CD4-positive, alpha-beta T cell treated with Interleukin-2 at 100 ng/mL for 4 hours (primary cell): ENCODE measurements at regions not wholly inside any gene's neighbourhood (a gene's known extent, or its start where the extent isn't known, plus 50 kb on each side); places are given as distances from the start of the nearest gene placed in this dataset.

Source experiments
- DNase-seq: peaks from one replicate; pipeline ENCODE4 v3.0.0-alpha.2; 2020; ENCODE audit warnings: low spot score

DNA sequence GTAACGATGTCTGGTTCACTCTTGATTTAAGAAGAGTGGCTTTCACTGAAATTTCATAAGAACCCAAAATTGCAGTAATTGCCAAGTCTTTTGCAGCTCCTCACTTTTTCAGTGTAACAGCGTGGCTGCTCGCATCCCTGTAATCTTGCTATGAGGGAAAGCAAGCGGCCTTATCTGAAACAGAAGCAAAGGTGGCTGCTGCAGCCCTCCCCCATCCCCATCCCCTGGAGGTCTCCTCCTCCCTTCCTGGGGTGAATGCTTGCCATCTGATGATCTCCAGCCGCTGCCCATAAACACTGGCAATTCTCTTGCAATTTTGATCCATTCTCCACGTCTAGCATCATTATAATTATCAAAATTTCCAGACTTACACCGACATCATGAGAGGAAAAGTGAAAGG, 182.5 kb upstream of the ASIC2 start:
- no peak for DNase-seq

DNA sequence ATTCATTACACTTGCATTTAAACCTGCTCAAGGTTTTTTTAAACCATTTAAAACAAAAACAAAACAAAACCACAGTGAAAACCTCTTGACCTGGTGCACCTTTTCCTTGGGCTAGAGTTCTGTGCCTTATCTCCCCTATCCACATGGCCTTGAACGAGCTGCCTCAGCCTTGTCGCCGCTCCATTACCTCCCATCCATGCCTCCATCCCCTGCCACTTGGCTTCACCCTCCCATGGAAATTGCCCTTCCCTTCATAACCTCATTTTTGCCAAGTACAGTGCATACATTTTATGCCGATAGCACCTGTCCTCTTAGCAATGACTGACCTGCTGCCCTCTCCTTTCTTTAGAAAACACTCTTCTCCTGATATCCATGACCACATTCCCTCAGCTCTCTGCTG, 188.6 kb upstream of the ASIC2 start:
- DNase-seq = no peak

DNA sequence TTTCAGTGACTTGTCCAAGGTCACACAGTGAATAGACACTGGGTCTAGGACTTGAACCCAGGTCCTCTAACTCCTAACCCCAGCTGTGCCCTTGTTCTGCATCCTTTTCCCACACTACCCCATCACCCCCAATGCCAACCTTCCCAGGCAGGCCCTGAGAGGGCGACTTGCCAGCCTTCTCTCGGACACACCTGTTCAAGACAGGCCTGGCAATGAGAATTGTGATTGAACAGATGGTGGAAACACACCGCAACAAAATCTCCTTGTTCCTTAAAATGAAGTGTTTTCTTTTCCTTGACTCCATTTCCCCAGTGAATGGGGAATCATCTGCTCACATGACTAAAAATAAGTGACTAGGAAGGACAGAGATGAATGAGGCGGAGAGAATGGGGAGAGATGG, 189.5 kb upstream of the ASIC2 start:
- no peak for DNase-seq

DNA sequence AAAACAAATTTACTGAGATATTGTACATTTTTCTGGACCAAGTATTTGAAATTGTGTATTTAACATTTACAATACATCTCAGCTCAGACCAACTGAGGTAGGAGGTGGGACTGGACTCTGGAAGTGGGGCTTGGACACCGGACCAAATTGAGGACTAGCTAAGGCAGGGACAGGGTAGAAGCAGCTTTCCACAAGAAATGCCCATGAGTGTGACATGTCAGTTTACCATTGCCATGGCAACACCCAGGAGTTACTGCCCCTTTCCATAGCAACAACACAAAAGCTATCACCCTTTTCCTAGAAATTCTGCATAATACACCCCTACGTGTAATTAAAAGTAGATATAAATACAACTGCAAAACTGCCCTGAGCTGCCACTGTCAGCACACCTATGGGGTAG, 191.5 kb upstream of the ASIC2 start:
- no peak for DNase-seq

DNA sequence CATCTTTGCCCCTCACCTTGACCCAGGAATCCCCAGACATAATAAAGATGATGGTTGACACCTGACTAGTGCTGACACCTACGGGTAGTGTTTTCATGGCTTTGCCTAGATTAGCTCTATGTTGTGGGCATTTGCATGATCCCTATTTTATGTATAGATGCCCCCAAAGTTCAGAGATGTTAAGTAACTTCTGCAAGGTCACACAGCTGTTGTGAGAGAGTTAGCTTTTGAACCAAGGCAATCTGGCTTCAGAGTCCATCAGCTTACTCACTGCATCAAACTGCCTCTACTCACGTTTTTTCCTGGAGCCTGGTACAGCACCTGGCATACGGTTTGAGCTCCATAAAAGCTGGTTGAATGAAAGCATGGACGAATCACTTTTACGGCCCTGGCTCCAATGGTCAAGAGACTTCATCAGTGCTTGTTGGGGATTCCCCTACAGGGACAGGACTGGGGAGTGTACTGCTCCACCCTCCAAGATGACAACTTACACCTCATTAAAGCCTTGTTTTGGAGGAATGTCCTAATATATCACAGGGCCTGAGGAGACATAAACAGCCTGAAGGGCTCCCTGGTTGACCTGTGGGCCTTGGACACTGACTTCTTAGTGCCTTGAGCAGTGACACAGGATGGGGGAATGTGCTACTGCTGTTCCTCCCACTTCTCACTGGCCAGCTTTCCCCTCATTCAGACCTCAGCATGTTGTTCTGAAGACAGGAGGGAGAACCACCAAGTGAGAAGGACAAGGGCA, 193.2 kb upstream of the ASIC2 start:
- DNase-seq = no peak

DNA sequence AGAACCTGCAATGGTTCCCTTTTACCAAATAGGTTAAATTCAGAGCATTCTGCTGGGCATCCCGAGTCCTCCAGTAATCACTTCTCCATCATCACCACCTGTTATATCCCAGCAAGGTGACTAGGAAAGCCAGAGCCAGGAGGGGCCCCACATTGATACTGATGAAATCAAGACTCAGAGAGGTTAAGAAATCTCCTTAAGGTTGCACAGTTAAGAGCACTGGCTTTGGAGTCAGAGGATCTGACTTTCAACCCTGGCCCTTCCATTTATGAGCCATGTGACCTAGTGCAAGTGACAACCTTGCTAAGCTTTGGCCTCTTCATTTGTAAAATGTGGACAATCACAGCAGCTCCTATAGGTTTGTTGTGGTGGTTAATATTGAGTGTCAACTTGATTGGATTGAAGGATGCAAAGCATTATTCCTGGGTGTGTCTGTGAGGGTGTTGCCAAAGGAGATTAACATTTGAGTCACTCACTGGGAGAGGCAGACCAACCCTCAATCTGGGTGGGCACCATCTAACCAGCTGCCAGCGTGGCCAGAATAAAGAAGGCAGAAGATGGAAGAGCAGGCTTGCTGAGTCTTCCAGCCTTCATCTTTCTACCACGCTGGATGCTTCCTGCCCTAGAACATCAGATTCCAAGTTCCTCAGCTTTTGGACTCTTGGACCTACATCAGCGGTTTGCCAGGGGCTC, 194.2 kb upstream of the ASIC2 start:
- DNase-seq = no peak

DNA sequence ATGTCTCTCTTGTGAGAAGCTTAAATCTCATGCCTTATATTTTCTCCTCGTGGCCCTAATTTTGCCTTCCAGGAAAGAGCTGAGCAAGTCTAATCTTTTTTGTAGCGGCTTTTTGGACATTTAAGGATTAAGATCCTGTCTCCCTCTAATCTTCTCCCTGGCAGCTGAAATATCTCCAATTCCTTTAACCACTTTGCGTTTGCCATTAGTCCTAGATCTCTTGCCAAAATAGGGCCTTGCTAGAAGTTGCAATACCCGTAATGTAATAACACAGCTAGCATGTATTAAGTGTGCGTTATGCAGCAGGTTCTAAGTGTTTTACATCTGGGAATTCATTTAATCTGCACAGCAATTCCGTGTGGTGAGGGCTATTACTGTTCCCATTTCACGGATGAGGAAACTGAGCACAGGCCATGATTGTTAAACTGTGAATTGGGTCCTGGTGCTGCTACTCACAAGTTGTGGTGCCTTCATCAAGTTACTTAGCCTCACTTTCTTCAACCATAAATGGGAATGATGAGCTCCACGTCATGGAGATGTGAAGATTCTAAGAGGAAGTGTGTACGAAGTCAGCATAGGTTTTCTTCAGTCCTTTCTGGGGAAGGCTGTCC, 198.9 kb upstream of the ASIC2 start:
- DNase-seq = no peak

DNA sequence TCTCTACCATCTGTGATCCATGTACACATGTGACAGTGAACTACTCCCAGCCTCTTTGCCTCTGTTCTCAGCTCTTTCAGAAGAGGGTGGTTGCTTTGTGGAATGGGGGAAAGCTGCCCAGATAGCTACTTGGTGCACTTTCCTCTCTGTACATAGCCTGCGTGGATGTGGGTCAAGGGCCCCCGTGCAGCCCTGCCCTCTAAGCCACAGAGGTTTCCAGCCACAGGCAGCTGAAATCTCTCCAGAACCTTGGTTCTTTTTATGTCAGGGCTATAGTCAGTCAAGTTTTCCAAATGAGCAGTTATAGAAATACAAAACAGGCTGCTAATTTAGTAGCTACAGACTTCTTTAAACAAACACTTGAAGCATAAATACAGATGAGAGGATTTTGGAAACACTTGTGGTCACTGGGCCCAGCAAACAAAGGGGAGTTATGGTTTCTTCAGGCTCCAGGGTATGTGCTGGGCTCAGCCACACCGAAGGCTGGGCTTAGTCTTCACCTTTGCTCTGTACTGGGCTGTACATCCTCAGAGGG, 199.7 kb upstream of the ASIC2 start:
- DNase-seq = no peak

DNA sequence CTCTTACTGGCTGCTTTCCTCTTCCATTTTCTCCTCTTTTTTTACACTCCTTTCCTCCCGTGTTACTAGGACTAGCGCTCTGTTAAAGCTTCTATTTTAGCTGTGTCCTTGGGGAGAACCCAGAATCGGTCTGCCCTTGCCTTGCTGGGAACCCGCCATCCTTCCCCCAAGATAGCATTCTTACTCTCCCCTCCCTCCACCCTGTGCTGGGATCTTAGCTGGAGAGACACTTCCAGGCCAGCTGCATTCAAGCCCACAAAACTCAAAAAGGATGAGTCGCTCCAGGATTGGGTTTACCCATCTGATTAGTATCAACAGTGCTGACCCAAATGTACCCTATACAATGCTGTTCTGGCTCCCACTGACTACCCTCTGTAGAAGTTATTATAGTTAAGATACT, 200.5 kb upstream of the ASIC2 start:
- DNase-seq = no peak

DNA sequence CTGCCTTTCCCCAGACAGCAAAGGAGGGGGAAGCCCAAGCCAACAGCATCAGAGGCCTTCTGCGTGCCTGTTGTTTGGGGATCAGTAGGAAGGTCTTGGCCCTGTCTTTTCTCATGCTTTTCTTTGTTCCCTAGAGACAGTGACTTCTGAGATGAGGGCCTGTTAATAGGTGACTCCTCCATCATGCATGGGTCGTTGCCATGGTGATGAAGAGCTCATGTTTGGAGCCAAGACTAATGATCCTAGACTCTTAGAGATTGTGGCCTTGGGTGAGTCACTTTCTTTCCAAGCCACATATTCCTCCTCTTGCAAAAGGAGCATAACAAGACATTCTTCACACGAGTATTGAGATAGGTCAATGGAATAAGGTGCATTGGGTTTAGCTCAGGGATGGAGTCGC, 201.1 kb upstream of the ASIC2 start:
- DNase-seq = no peak

DNA sequence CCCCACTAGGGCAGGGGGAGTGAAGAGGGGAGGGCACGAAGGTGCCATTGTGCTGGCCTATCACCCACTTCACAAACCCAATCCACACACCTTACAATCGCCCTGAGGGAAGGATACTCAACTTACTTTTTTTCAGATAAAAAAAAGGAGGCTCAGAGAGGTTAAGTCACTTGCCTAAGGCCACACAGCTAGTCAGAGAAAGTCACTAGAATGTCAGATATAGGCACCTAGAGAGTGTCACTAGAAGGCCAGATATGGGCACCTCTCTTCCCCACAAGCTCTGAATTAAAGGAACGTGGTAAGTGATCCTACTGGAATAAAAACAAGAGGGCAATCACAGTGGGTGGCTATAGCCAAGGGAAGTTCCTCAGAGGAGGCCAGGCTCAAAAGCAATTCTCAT, 204.5 kb upstream of the ASIC2 start:
- DNase-seq = no peak

DNA sequence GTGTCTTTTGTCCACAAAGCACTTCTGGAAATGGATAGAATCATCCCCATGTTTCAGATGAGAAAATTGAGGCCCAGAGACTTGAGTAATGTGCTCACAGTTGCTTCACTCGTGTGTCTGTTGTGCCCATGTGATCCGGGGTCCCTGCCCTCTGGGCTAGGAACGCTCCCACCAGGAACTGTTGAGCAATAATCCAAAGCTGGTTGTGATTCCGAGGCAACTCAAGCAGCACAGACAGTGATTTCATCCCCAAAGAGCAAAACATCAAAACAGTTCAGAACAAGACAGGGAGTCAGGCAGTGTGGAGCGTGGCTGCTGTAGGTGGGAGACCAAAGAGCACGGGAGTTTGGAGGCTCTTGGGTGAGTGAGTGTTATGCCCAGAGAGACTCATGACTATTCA, 205.0 kb upstream of the ASIC2 start:
- no peak for DNase-seq

DNA sequence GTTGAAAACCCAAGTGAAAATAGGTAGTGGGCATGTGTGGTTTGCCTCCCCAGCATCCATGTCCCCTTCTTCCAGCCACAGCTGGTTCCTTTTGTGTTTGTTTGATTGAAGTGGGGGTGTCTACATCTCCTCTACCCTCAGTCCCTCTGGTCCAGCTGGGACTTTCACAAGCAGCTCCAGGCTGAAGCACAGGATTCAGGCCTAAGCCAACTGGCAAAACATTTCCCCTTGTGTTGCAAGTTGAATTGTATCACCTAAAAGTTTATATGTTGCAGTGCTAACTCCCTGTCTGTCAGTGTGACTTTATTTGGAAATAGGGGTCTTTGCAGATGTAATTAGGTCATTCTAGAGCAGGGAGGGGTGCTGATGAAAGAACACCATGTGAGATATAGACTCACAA, 205.9 kb upstream of the ASIC2 start:
- DNase-seq = no peak

DNA sequence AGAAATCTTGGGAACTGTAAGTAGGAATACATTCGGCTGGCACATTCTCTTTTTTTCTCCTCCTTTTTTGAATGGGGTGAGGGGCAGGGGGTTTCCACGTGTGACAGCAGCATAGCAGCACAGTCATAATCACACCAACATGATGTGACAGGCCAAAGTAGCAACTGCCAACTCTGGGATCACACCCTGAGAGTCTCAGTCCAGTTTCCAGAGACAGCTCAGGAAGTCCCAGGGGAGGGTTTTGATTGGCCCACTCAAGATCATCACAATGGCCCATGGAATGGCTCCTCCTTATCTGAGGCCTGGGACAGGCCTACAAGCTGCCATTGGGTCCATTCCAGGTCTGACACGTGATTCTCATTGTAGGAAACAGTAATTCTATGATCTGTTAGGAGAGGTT, 207.1 kb upstream of the ASIC2 start:
- DNase-seq = no peak

DNA sequence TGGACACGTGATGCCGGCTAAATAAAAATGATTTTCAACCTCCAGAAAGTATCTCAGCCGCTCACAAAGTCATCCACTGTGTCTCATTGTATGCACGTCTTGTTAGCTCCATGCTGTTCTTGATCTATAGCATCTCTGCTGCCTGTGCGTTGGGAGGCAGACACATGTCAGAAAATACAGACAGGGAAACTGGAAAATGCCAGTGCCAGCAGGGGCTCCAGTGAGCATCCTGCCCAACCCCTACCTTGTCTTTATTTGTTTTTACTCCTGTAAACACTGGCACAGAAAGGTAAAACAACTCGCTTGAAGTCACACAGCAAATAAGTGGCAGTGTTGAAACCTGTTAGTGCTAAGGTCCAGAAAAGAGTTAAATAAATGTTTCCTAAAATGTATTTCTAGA, 208.1 kb upstream of the ASIC2 start:
- DNase-seq = no peak

DNA sequence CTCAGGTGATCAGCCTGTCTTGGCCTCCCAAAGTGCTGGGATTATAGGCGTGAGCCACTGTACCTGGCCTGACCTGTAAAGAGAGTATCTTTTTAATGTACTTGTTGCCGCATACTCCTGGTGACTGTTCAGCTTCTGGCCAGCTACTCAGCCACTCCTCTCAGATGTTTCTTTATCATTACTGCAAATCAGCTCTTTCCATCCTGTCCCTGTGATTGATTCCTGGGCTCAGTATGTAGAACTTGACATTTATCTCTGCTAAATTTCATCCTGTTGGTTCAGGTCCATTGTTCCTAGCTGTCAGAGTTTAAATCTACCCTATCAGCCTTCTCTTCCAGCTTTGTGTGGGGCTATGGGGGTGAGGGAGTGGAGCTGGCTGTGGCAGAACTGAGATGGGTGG, 211.5 kb upstream of the ASIC2 start:
- DNase-seq = no peak

DNA sequence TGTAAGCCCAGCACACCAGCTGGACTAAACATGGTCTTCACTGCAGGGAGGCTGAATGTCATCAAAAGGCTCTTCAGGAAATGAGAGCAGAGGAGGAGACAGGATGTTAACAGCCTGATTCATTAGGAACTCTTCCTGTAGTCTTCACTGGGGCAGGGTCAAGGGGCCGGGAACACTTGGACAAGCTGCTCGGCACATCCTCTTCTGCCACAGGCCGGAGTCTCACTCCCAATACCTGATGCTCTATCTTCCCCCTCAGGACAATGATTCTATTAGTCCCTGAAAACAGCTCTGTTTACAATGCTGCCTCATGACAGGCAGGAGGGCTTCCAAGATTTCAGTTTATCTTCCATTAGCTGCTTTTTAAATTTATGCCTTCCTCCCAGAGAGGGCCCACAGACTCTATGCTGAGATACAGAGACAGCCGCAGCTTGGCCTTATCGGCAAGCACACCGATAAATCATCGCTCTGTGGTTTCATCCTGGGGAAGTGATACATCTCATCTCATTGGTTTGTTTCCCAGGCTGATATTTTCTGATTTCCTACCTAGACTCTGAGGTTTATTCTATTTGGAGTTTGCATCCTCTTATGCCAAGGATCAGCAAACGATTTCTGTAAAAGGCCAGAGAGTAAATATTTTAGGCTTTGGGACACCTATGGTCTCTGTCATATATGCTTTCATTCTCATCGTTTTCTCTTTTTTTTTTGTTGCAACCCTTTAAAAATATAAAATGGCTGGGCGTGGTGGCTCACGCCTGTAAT, 214.0 kb upstream of the ASIC2 start:
- DNase-seq = no peak

DNA sequence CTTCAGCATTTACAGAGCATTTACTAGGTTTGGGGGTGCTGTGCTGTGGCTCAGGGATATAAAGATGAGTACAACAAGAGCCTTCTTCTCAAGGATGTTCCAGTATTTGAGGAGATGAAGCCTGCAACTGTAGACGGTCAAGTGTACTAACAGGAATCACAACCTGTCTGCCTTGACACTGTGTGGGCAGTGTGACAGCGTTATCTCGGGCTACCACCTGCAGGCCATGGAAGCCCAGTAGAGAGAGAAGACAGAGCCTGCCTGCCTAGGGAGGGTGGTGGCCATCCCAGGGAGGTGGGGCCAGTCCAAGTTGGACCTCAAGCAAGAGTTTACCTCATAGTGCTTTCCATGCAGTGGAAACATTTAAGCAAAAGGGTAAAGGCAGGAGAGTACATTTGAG, 215.1 kb upstream of the ASIC2 start:
- DNase-seq = no peak

DNA sequence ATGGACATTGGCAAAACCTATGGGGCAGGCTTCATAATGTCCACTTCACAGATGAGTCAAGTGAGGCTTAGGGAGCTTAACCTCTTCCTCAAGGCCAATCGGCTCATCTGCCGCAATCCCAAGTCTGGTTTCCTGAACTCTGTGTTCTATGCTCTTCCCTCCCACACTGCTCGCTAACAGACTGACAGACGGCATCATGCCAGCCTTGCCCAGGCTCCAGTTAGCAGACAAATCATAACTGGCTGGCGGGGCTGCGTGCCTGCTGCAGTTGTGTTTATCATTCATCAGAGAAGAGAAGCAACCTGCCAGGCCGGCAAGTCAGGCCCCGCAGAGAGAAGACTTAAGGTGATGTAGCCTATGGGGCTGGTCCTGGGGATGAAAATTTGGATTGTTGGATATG, 216.2 kb upstream of the ASIC2 start:
- no peak for DNase-seq

DNA sequence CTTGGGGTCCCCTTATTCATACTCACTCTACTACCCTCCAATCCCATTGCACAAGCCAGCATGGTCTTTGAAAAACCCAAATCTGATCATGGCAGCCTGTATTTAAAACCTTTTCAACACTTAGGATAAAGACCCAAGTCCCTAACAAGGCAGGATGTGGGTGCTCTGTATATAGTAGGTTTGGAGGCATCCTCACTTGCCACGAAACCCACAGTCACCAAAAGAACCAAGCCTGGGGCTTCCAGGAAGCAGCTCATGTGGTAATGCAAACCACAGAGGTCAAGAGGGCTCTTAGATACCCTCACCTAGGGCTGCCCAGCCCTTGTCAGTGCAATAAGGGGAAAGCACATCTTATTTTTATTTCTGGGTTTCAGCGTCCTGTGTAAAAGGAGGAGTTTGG, 218.6 kb upstream of the ASIC2 start:
- no peak for DNase-seq

DNA sequence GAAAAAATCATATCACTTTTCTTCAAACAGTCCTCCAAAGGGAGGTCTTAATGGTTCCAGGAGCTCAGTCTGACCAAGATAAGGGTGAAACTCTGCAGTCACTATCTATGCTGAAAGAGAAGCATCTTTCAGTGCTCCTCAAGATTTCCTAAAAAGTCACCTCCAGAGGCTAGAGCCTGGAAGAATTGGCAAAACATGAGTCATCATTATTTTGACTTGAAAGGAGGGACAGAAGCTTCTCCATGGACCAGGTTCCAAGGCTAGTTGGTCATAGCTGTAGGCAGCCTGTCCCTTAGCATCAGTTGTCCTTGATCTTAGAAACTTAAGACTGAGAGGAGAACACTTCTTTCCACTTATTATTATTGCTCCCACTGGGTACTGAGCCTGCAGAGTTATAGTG, 219.0 kb upstream of the ASIC2 start:
- DNase-seq = no peak

DNA sequence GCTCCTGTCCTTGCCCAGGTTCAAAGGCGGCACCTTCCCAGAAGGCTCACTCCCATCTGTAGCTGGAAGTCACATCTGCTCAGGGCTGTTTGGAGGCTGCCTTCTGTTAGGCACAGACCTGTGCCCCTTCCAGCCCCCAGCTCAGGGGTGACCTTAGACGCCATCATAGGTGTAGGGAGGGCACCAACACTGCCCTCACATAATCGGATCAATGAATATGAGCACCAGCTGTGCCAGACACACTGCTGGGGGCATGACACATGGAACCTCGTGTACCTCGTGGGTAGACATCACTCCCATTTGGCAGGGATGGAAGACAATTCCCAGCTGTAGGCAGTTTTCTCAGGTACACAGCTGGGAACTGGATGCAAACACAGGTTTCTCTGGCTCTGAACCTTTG, 220.7 kb upstream of the ASIC2 start:
- DNase-seq = no peak

DNA sequence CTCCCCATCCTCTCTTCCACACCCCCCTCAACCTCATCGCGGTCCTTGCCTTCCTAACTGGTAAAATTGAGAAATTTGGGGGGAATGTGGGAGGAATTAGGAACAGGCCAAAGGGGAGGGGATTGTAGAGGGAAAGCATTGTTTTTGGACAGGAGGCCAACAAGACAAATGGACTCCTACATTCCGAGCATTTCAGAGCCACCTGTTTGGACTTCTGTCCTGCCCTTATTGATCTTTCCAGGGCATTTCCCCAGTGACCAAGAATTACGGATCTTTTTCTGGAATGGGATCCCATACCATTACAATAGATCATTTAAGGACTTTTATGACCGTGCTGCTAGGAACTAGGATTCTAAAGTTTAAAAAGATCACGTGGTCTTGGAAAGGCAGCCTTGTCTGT, 221.3 kb upstream of the ASIC2 start:
- DNase-seq = no peak
